NB4 (cell line): ENCODE measurements at regions not wholly inside any gene's neighbourhood (a gene's known extent, or its start where the extent isn't known, plus 50 kb on each side); places are given as distances from the start of the nearest gene placed in this dataset.

Experiments used
- POLR2A ChIP-seq: IDR thresholded peaks from 2 replicates; pipeline ENCODE4 v1.6.1; 2011; ENCODE audit warnings: mild to moderate bottlenecking; ENCODE audit not compliant: insufficient read length; ENCODE audit errors: extremely low read depth
- TF ChIP-seq, protein P1 (sequence below): IDR thresholded peaks from one replicate; pipeline ENCODE4 v1.5.1; 2012; ENCODE audit warnings: low read depth, low read length

DNA sequence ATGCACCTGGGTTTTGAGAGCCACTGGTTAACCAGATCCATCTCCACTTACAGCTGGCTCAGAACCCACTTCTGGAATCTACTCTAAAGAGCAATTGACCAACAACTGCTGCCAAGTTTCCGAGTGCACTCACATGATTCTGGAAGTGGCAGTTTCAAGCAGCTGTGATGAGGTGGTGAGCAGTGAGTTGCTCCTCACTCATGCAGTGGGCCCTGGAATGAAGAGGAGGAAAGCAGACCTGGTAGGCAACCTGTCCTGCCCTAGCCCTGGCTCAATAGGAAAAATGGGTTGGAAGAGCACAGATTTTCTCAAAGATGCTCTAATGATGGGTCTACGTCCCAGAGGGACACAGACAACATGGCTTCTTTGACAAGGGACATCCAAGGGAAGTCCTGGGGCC, 70.7 kb upstream of the NPY start:
- TF ChIP-seq, protein P1, sequence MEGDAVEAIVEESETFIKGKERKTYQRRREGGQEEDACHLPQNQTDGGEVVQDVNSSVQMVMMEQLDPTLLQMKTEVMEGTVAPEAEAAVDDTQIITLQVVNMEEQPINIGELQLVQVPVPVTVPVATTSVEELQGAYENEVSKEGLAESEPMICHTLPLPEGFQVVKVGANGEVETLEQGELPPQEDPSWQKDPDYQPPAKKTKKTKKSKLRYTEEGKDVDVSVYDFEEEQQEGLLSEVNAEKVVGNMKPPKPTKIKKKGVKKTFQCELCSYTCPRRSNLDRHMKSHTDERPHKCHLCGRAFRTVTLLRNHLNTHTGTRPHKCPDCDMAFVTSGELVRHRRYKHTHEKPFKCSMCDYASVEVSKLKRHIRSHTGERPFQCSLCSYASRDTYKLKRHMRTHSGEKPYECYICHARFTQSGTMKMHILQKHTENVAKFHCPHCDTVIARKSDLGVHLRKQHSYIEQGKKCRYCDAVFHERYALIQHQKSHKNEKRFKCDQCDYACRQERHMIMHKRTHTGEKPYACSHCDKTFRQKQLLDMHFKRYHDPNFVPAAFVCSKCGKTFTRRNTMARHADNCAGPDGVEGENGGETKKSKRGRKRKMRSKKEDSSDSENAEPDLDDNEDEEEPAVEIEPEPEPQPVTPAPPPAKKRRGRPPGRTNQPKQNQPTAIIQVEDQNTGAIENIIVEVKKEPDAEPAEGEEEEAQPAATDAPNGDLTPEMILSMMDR, result no peak
- no peak for TF ChIP-seq POLR2A
